ENCODE measurements at regions not wholly inside any gene's neighbourhood (a gene's known extent, or its start where the extent isn't known, plus 50 kb on each side); places are given as distances from the start of the nearest gene placed in this dataset.

GRCh38 chr2:111219285-111219684 is 98.6 kb downstream of the BCL2L11 start:
- Mint-ChIP-seq H3K4me3 (peak overlapping the region; percentile 50), H3K27me3 (peaks cover 3% of the 10 kb centered on the region), H3K27ac (peak overlapping the region; percentile 85), H3K4me1 (ENCODE audit: low read depth) (peaks cover 44% of the 10 kb centered on the region), H3K36me3 (ENCODE audit: low read depth) (peaks cover 15% of the 10 kb centered on the region), H3K9me3 (peaks cover 17% of the 10 kb centered on the region)
- intact Hi-C loops (cut with micrococcal nuclease) = loop anchor here (2.0 kb wide), 1 partner anchor 20 kb away; no protein-coding TSS in a partner anchor

- peaks cover 3% of the 10 kb centered on the region for H3K27me3 Mint-ChIP-seq
- peaks cover 38% of the 10 kb centered on the region for H3K4me1 Mint-ChIP-seq (ENCODE audit: low read depth)
- H3K27ac Mint-ChIP-seq = peak overlapping the region; percentile 85
- no peak overlapping the region for H3K4me3 Mint-ChIP-seq
- intact Hi-C loops (cut with micrococcal nuclease) = loop anchor here (2.0 kb wide), 1 partner anchor 19 kb away; no protein-coding TSS in a partner anchor
- H3K9me3 Mint-ChIP-seq = peaks cover 16% of the 10 kb centered on the region
- H3K36me3 Mint-ChIP-seq (ENCODE audit: low read depth) = peaks cover 9% of the 10 kb centered on the region
These were observed 99.2 kb downstream of the BCL2L11 start for GRCh38 chr2:111219734-111220505.

DNA sequence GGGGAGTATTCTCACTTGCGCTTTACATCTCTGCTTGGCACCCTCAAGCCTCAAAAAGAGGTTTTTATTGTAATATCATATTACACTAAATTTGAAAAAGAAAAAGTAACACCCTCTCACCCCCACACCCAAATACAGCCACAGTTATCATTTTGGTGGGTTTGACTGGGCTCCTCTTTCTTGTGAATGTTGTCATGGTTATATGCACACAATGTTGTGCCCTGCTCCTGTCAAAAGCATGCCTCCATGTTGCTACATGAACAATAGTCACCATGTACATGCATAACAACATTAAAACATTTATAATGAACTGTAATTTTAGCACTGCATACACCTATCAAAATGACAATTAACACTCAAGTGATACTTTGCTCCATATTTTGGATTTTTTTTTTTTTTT is 100.2 kb downstream of the BCL2L11 start:
- Mint-ChIP-seq H3K4me1 (ENCODE audit: low read depth) (peaks cover 42% of the 10 kb centered on the region), H3K36me3 (ENCODE audit: low read depth) (peaks cover 5% of the 10 kb centered on the region), H3K27ac (no peak overlapping the region), H3K9me3 (peaks cover 17% of the 10 kb centered on the region), H3K27me3 (peaks cover 11% of the 10 kb centered on the region), H3K4me3 (no peak overlapping the region)
- intact Hi-C loops (cut with micrococcal nuclease) = no loop called here

- Mint-ChIP-seq H3K9me3 (peaks cover 17% of the 10 kb centered on the region), H3K27ac (peak overlapping the region; percentile 58), H3K4me3 (no peak overlapping the region), H3K36me3 (ENCODE audit: low read depth) (peaks cover 5% of the 10 kb centered on the region), H3K27me3 (peaks cover 12% of the 10 kb centered on the region), H3K4me1 (ENCODE audit: low read depth) (peaks cover 50% of the 10 kb centered on the region)
- intact Hi-C loops (cut with micrococcal nuclease) = no loop called here
These were observed 101.0 kb downstream of the BCL2L11 start for GRCh38 chr2:111221701-111222100.

DNA sequence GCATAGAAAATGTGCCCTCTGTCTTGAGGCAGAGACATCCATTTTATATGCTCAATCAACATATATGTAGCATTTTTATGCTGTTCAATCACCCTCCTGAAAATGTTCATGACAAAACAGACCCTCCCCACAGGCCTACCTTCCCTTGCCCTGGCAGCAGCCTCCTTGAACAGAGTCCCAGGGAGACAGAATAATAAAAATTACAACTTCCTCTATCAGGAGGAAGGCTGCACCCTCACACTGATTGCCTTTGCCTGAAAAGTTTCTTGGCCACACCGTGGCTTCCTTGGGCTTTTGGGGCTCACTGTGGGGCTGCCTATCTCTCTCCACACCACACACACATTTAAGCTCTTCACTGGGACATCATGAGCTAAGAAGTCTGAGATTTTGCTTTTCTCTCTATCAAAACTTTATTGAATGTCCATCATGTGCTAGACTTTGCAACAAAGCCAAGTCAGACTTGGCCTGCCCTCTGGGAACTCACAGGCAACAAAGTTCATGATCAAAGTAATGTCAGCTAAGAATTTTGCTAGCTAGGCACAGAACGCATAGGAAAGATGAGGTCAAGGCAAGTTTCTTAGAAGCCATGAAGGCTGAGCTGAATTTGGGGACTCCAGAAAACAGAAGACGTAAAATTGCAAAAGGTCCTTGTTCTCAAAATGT is 101.6 kb downstream of the BCL2L11 start:
- intact Hi-C loops (cut with micrococcal nuclease) = no loop called here
- Mint-ChIP-seq H3K4me3 (no peak overlapping the region), H3K4me1 (ENCODE audit: low read depth) (peaks cover 55% of the 10 kb centered on the region), H3K27me3 (peaks cover 12% of the 10 kb centered on the region), H3K9me3 (peaks cover 17% of the 10 kb centered on the region), H3K36me3 (ENCODE audit: low read depth) (peaks cover 5% of the 10 kb centered on the region), H3K27ac (peak overlapping the region; percentile 58)

GRCh38 chr2:111225856-111226255 is 105.1 kb downstream of the BCL2L11 start:
- peak overlapping the region; percentile 4 for H3K4me3 Mint-ChIP-seq
- H3K9me3 Mint-ChIP-seq = peaks cover 24% of the 10 kb centered on the region
- intact Hi-C loops (cut with micrococcal nuclease) = no loop called here
- peaks cover 47% of the 10 kb centered on the region for H3K4me1 Mint-ChIP-seq (ENCODE audit: low read depth)
- H3K27ac Mint-ChIP-seq = peak overlapping the region; percentile 14
- H3K36me3 Mint-ChIP-seq (ENCODE audit: low read depth) = peaks cover 5% of the 10 kb centered on the region
- peaks cover 15% of the 10 kb centered on the region for H3K27me3 Mint-ChIP-seq

DNA sequence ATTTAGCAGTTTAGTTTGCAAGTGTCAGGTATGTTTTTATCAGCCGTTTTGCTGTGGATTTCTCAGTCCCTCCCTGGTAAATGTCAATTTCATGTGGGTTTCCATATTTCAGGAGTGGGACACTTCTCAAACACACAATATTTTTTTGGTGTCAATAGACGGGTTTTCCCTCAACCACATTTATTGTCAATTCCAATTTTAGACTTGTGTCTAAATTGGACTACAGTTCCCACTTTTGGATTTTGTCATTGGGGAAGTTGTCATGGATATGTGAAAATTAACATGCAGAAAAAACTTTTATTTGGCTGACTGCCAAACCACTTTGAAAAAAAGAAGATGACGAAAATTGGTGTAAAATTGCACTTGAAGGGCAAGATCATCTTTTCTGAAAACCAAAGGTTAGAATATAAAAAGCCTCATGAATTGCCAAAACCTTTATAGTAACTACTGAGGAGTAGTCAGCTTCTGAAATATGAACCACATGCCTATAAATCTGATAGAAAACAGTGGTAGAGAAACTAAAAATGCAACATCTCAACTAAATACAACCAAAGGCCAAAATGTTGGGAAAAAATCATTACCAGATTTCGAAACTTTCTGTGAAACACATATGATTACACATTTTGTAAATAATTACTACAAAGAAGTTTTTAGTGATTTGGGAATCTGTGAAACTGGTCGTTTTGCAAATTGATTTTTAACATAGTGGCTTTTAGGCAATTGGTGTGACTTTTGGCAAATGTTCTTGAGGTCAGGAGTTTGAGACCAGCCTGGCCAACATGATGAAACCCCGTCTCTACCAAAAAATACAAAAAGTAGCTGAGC is 106.4 kb downstream of the BCL2L11 start:
- Mint-ChIP-seq H3K9me3 (peaks cover 24% of the 10 kb centered on the region), H3K36me3 (ENCODE audit: low read depth) (peaks cover 5% of the 10 kb centered on the region), H3K4me1 (ENCODE audit: low read depth) (peaks cover 40% of the 10 kb centered on the region), H3K27ac (peak overlapping the region; percentile 14), H3K4me3 (no peak overlapping the region), H3K27me3 (peaks cover 15% of the 10 kb centered on the region)
- intact Hi-C loops (cut with micrococcal nuclease) = no loop called here

- Mint-ChIP-seq H3K4me3 (no peak overlapping the region), H3K9me3 (peaks cover 21% of the 10 kb centered on the region), H3K36me3 (ENCODE audit: low read depth) (peaks cover 3% of the 10 kb centered on the region), H3K4me1 (ENCODE audit: low read depth) (peaks cover 34% of the 10 kb centered on the region), H3K27me3 (peaks cover 15% of the 10 kb centered on the region), H3K27ac (no peak overlapping the region)
- intact Hi-C loops (cut with micrococcal nuclease) = no loop called here
These were observed 107.0 kb downstream of the BCL2L11 start for GRCh38 chr2:111227716-111228141.

DNA sequence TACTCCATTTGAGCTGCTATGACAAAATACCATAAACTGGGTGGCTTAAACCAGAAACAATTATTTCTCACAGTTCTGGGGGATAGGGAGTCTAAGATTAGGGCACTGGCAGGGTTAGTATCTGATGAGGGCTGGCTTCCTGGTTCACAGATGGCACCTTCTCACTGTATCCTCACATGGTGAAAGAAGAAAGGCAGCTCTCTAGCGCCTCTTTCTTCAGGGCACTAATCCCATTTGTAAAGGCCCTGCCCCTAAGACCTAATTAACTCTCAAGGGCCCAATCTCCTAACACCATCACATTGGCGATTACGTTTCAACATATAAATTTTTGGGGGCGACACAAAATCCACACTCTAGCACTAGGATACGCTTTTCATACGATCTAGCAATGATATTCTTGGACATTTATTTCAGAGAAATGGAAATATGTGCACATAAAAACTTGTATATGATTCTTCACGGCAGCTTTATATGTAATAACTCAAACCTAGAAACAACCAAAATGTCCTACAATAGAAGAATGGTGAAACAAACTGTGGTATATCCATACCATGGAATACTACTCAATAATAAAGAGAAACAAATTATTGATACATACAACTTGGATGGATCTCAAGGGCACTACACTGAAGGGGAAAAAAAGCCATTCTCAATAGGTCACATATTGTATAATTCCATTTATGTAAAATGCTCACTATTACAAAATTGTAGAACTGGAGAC is 111.0 kb downstream of the BCL2L11 start:
- H3K27ac Mint-ChIP-seq = no peak overlapping the region
- peaks cover 6% of the 10 kb centered on the region for H3K27me3 Mint-ChIP-seq
- intact Hi-C loops (cut with micrococcal nuclease) = no loop called here
- H3K36me3 Mint-ChIP-seq (ENCODE audit: low read depth) = no peaks in the 10 kb centered on the region
- H3K4me3 Mint-ChIP-seq = no peak overlapping the region
- H3K9me3 Mint-ChIP-seq = peaks cover 6% of the 10 kb centered on the region
- H3K4me1 Mint-ChIP-seq (ENCODE audit: low read depth) = peaks cover 35% of the 10 kb centered on the region

DNA sequence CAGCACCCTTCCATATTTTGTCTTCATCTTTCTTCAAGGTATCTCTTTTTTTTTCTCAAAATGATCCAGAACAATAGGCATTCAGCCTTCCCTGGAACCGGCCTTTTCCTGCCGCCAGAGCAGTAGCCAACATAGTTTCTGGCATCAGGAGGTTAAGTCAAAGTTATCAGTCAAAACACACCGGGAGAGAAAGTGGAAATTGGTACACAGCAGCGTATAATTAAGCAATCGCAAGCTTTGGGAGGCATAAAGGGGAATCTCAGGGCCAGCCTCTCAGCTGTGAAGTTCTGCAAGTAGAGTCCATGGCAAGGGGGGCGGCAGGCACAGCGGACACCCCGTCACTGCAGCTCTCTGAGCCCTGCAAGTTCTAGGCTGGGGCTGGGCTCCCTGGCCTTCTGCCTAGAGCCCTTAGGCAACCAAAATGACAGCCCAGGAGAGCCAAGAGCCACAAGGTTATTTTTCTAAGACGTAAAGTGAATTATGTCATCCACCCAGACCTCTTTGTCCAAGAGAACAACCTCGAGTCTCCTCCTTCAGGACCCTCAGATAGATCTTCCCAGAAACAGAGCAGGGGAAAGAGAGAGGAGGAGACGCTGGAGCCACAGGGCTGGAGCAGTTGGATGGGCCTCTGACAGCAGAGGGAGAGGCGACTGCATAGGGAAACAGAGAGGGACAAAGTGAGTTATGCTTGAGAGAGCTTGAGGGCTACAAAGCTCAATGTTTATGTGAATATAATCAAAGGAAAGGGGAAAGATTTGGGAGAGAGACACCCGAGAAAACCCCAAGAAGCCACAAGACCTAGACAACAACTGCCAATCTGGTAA is 114.7 kb downstream of the BCL2L11 start:
- intact Hi-C loops (cut with micrococcal nuclease) = no loop called here
- no peaks in the 10 kb centered on the region for H3K36me3 Mint-ChIP-seq (ENCODE audit: low read depth)
- H3K27ac Mint-ChIP-seq = peak overlapping the region; percentile 54
- peaks cover 3% of the 10 kb centered on the region for H3K27me3 Mint-ChIP-seq
- peaks cover 51% of the 10 kb centered on the region for H3K4me1 Mint-ChIP-seq (ENCODE audit: low read depth)
- no peaks in the 10 kb centered on the region for H3K9me3 Mint-ChIP-seq
- H3K4me3 Mint-ChIP-seq = no peak overlapping the region

DNA sequence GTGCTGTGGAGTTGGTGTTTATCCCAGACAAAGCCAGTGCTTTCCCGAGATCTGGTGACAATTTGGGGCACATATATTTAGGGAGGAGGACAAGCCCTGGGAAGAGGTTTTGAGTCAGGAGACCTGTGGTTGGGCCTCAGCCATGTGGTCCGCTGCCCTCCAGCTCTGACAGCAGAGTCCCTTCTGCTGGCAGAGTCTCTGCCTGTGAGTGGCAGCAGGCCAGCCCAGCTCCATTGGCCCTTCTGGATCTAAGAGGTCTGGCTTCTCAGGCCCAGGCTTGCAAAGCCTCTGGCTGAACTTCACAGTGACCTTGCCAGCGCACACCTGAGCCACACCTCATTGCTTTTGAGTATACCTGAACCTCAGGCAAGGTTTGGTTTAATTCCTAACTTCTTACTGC is 115.3 kb downstream of the BCL2L11 start:
- Mint-ChIP-seq H3K36me3 (ENCODE audit: low read depth) (no peaks in the 10 kb centered on the region), H3K4me1 (ENCODE audit: low read depth) (peaks cover 53% of the 10 kb centered on the region), H3K9me3 (no peaks in the 10 kb centered on the region), H3K4me3 (no peak overlapping the region), H3K27ac (peak overlapping the region; percentile 54), H3K27me3 (peaks cover 3% of the 10 kb centered on the region)
- intact Hi-C loops (cut with micrococcal nuclease) = no loop called here

- intact Hi-C loops (cut with micrococcal nuclease) = loop anchor here (2.0 kb wide), 1 partner anchor 19 kb away; no protein-coding TSS in a partner anchor
- Mint-ChIP-seq H3K36me3 (ENCODE audit: low read depth) (no peaks in the 10 kb centered on the region), H3K27ac (peak overlapping the region; percentile 84)
These were observed 117.6 kb downstream of the BCL2L11 start for GRCh38 chr2:111238296-111238695.

More at GRCh38 chr2:111238296-111238695, 117.6 kb downstream of the BCL2L11 start:
- H3K27me3 Mint-ChIP-seq = peaks cover 3% of the 10 kb centered on the region
- peak overlapping the region; percentile 2 for H3K4me3 Mint-ChIP-seq
- peaks cover 53% of the 10 kb centered on the region for H3K4me1 Mint-ChIP-seq (ENCODE audit: low read depth)
- no peaks in the 10 kb centered on the region for H3K9me3 Mint-ChIP-seq
